ENCODE measurements at regions not wholly inside any gene's neighbourhood (a gene's known extent, or its start where the extent isn't known, plus 50 kb on each side); places are given as distances from the start of the nearest gene placed in this dataset.
"Not testable (repeated sequence)": the region's sequence is repeated elsewhere in the genome, so short reads cannot be mapped to it uniquely, and the experiment has no call there.

- no peak overlapping the region for H3K27ac ChIP-seq (replicated peaks)
- no peaks in the 10 kb centered on the region for H3K36me3 ChIP-seq
- H3K4me3 ChIP-seq = no peak overlapping the region
- DNase-seq = no peak
- no peaks in the 10 kb centered on the region for H3K27me3 ChIP-seq (ENCODE audit: low read depth)
- no peak for TF ChIP-seq CTCF (IDR thresholded peaks at IDR 0.05; ENCODE audit: borderline replicate concordance)
- peaks cover 5% of the 10 kb centered on the region for H3K4me1 ChIP-seq
- intact Hi-C loops (cut with micrococcal nuclease) = no loop called here
- no peaks in the 10 kb centered on the region for H3K9me3 ChIP-seq (replicated peaks)
These were observed 51.2 kb upstream of the RDX start for GRCh38 chr11:110347660-110348059.

- Histone ChIP-seq H3K4me1 (peaks cover 5% of the 10 kb centered on the region), H3K27me3 (ENCODE audit: low read depth) (no peaks in the 10 kb centered on the region), H3K4me3 (no peak overlapping the region), H3K36me3 (no peaks in the 10 kb centered on the region), H3K9me3 (replicated peaks) (no peaks in the 10 kb centered on the region), H3K27ac (replicated peaks) (peak overlapping the region; percentile 39)
- intact Hi-C loops (cut with micrococcal nuclease) = no loop called here
- no peak for DNase-seq
- no peak for TF ChIP-seq CTCF (IDR thresholded peaks at IDR 0.05; ENCODE audit: borderline replicate concordance)
These were observed 53.0 kb upstream of the RDX start for GRCh38 chr11:110349138-110349996.

- H3K4me1 ChIP-seq; H3K9me3 ChIP-seq (replicated peaks); DNase-seq; H3K36me3 ChIP-seq; intact Hi-C loops (cut with micrococcal nuclease); H3K4me3 ChIP-seq; H3K27me3 ChIP-seq (ENCODE audit: low read depth): not testable (repeated sequence)
- H3K27ac ChIP-seq (replicated peaks) = peak overlapping the region; percentile 30
These were observed 53.6 kb upstream of the RDX start for GRCh38 chr11:110349997-110350383.

GRCh38 chr11:110355011-110355744, 58.8 kb upstream of the RDX start:
- Histone ChIP-seq H3K36me3 (no peaks in the 10 kb centered on the region), H3K4me1 (peaks cover 8% of the 10 kb centered on the region), H3K27ac (replicated peaks) (no peak overlapping the region), H3K4me3 (no peak overlapping the region), H3K27me3 (ENCODE audit: low read depth) (no peaks in the 10 kb centered on the region), H3K9me3 (replicated peaks) (no peaks in the 10 kb centered on the region)
- intact Hi-C loops (cut with micrococcal nuclease) = no loop called here
- no peak for TF ChIP-seq CTCF (IDR thresholded peaks at IDR 0.05; ENCODE audit: borderline replicate concordance)
- no peak for DNase-seq

GRCh38 chr11:110356762-110357671, 60.6 kb upstream of the RDX start:
- Histone ChIP-seq H3K27me3 (ENCODE audit: low read depth) (no peaks in the 10 kb centered on the region), H3K36me3 (no peaks in the 10 kb centered on the region), H3K4me1 (peaks cover 8% of the 10 kb centered on the region), H3K9me3 (replicated peaks) (no peaks in the 10 kb centered on the region), H3K27ac (replicated peaks) (no peak overlapping the region), H3K4me3 (no peak overlapping the region)
- no peak for DNase-seq
- intact Hi-C loops (cut with micrococcal nuclease) = no loop called here
- no peak for TF ChIP-seq CTCF (IDR thresholded peaks at IDR 0.05; ENCODE audit: borderline replicate concordance)

Measured in left ventricle myocardium inferior (tissue), 1 donor.